ENCODE measurements at regions not wholly inside any gene's neighbourhood (a gene's known extent, or its start where the extent isn't known, plus 50 kb on each side); places are given as distances from the start of the nearest gene placed in this dataset.

- no peaks in the 10 kb centered on the region for H3K9me3 ChIP-seq
- H3K27ac ChIP-seq = no peak overlapping the region
- DNase-seq = peak in 1 of 2 donors; percentile 44
- H3K36me3 ChIP-seq = no peaks in the 10 kb centered on the region
- intact Hi-C loops (cut with DNase I; ENCODE audit: low total_unique reads) = no loop called here
- H3K27me3 ChIP-seq = no peaks in the 10 kb centered on the region
- 68 to 80% (median 75%) methylated on average over 9 of the region's 9 CpGs for WGBS, 5 donors
- no peak overlapping the region for H3K4me3 ChIP-seq
- peaks cover 0 to 9% (median 4%) of the 10 kb centered on the region in 4 donors for H3K4me1 ChIP-seq
- TF ChIP-seq POLR2A (IDR thresholded peaks at IDR 0.05) = no peak
- TF ChIP-seq POLR2AphosphoS5 (IDR thresholded peaks at IDR 0.05) = no peak
Measured at GRCh38 chr6:150722614-150723344, 123.1 kb downstream of the PLEKHG1 start.

- Histone ChIP-seq H3K4me1 (peaks cover 0 to 8% (median 4%) of the 10 kb centered on the region in 4 donors), H3K4me3 (no peak overlapping the region), H3K36me3 (no peaks in the 10 kb centered on the region), H3K27ac (no peak overlapping the region), H3K27me3 (no peaks in the 10 kb centered on the region), H3K9me3 (no peaks in the 10 kb centered on the region)
- intact Hi-C loops (cut with DNase I; ENCODE audit: low total_unique reads) = no loop called here
- TF ChIP-seq EP300 (IDR thresholded peaks at IDR 0.05) (no peak), POLR2A (IDR thresholded peaks at IDR 0.05) (no peak), CTCF (IDR thresholded peaks at IDR 0.05) (no peak), POLR2AphosphoS5 (IDR thresholded peaks at IDR 0.05) (no peak)
- DNase-seq = no peak
Measured at GRCh38 chr6:150723345-150723658, 123.6 kb downstream of the PLEKHG1 start.

- H3K4me3 ChIP-seq = no peak overlapping the region
- peaks cover 0 to 8% (median 4%) of the 10 kb centered on the region in 4 donors for H3K4me1 ChIP-seq
- 71 to 95% (median 90%) methylated on average over 2 of the region's 2 CpGs for WGBS, 5 donors
- TF ChIP-seq CTCF (IDR thresholded peaks at IDR 0.05) = no peak
- no peak for TF ChIP-seq POLR2A (IDR thresholded peaks at IDR 0.05)
- no peak for TF ChIP-seq EP300 (IDR thresholded peaks at IDR 0.05)
- no peak for TF ChIP-seq POLR2AphosphoS5 (IDR thresholded peaks at IDR 0.05)
- H3K27me3 ChIP-seq = no peaks in the 10 kb centered on the region
- no peak overlapping the region for H3K27ac ChIP-seq
- no peaks in the 10 kb centered on the region for H3K36me3 ChIP-seq
- DNase-seq = no peak
- intact Hi-C loops (cut with DNase I; ENCODE audit: low total_unique reads) = no loop called here
- H3K9me3 ChIP-seq = no peaks in the 10 kb centered on the region
Measured at GRCh38 chr6:150723857-150724256, 124.2 kb downstream of the PLEKHG1 start.

- Histone ChIP-seq H3K4me3 (no peak overlapping the region), H3K9me3 (no peaks in the 10 kb centered on the region), H3K27ac (no peak overlapping the region), H3K4me1 (peaks cover 0 to 5% (median 4%) of the 10 kb centered on the region in 4 donors), H3K36me3 (no peaks in the 10 kb centered on the region), H3K27me3 (no peaks in the 10 kb centered on the region)
- WGBS, 5 donors = 0 to 88% (median 78%) methylated on average over 1 of the region's 1 CpG
- DNase-seq = no peak
- TF ChIP-seq POLR2A (IDR thresholded peaks at IDR 0.05) (no peak), CTCF (IDR thresholded peaks at IDR 0.05) (no peak), POLR2AphosphoS5 (IDR thresholded peaks at IDR 0.05) (no peak), EP300 (IDR thresholded peaks at IDR 0.05) (no peak)
- intact Hi-C loops (cut with DNase I; ENCODE audit: low total_unique reads) = no loop called here
Measured at GRCh38 chr6:150725795-150726194, 126.1 kb downstream of the PLEKHG1 start.

GRCh38 chr6:150729188-150729748 is 129.6 kb downstream of the PLEKHG1 start:
- H3K27me3 ChIP-seq = no peaks in the 10 kb centered on the region
- no peak overlapping the region for H3K27ac ChIP-seq
- TF ChIP-seq CTCF (IDR thresholded peaks at IDR 0.05) (no peak), EP300 (IDR thresholded peaks at IDR 0.05) (no peak), POLR2A (IDR thresholded peaks at IDR 0.05) (no peak)
- 88 to 95% (median 91%) methylated on average over 7 of the region's 7 CpGs for WGBS, 5 donors
- H3K9me3 ChIP-seq = no peaks in the 10 kb centered on the region
- no peaks in the 10 kb centered on the region for H3K4me1 ChIP-seq
- H3K36me3 ChIP-seq = peaks cover 0 to 12% (median 8%) of the 10 kb centered on the region in 4 donors
- H3K4me3 ChIP-seq = no peak overlapping the region
- intact Hi-C loops (cut with DNase I; ENCODE audit: low total_unique reads) = no loop called here
- no peak for DNase-seq

All from stomach (tissue), 8 donors.